ENCODE measurements at regions not wholly inside any gene's neighbourhood (a gene's known extent, or its start where the extent isn't known, plus 50 kb on each side); places are given as distances from the start of the nearest gene placed in this dataset.
"Not testable (repeated sequence)": the region's sequence is repeated elsewhere in the genome, so short reads cannot be mapped to it uniquely, and the experiment has no call there.

GRCh38 chr9:78905986-78906755 is 609.2 kb downstream of the PSAT1 start:
- no peak for TF ChIP-seq CTCF (IDR thresholded peaks at IDR 0.05; ENCODE audit: low read depth, low read length, missing control alignments)
- in situ Hi-C loops (cut with HindIII; ENCODE audit: low pct_ligation_motif_present, low sequenced_read_pairs) = no loop called here
- no peaks in the 10 kb centered on the region for H3K27me3 ChIP-seq (replicated peaks)
- H3K27ac ChIP-seq = no peak overlapping the region
- H3K36me3 ChIP-seq (replicated peaks) = no peaks in the 10 kb centered on the region
- no peak overlapping the region for H3K4me3 ChIP-seq (ENCODE audit: low read depth, low read length)
- no peak for DNase-seq

- in situ Hi-C loops (cut with HindIII; ENCODE audit: low pct_ligation_motif_present, low sequenced_read_pairs) = no loop called here
- Histone ChIP-seq H3K27ac (peak overlapping the region; percentile 17), H3K27me3 (replicated peaks) (no peaks in the 10 kb centered on the region), H3K4me3 (ENCODE audit: low read depth, low read length) (no peak overlapping the region), H3K36me3 (replicated peaks) (no peaks in the 10 kb centered on the region)
- no peak for TF ChIP-seq CTCF (IDR thresholded peaks at IDR 0.05; ENCODE audit: low read depth, low read length, missing control alignments)
- DNase-seq = peak; percentile 18
Observed at GRCh38 chr9:78909566-78909965, 612.6 kb downstream of the PSAT1 start.

GRCh38 chr9:78916884-78917283 is 620.0 kb downstream of the PSAT1 start:
- DNase-seq; H3K27ac ChIP-seq; in situ Hi-C loops (cut with HindIII; ENCODE audit: low pct_ligation_motif_present, low sequenced_read_pairs); H3K27me3 ChIP-seq (replicated peaks); H3K36me3 ChIP-seq (replicated peaks); H3K4me3 ChIP-seq (ENCODE audit: low read depth, low read length): not testable (repeated sequence)

- Histone ChIP-seq H3K36me3 (replicated peaks) (no peaks in the 10 kb centered on the region), H3K27me3 (replicated peaks) (no peaks in the 10 kb centered on the region), H3K27ac (no peak overlapping the region), H3K4me3 (ENCODE audit: low read depth, low read length) (no peak overlapping the region)
- no peak for TF ChIP-seq CTCF (IDR thresholded peaks at IDR 0.05; ENCODE audit: low read depth, low read length, missing control alignments)
- no peak for DNase-seq
- in situ Hi-C loops (cut with HindIII; ENCODE audit: low pct_ligation_motif_present, low sequenced_read_pairs) = no loop called here
Observed at GRCh38 chr9:78918976-78919375, 622.1 kb downstream of the PSAT1 start.

GRCh38 chr9:78919701-78920100 is 622.8 kb downstream of the PSAT1 start:
- Histone ChIP-seq H3K27ac (no peak overlapping the region), H3K36me3 (replicated peaks) (no peaks in the 10 kb centered on the region), H3K27me3 (replicated peaks) (no peaks in the 10 kb centered on the region), H3K4me3 (ENCODE audit: low read depth, low read length) (no peak overlapping the region)
- TF ChIP-seq CTCF (IDR thresholded peaks at IDR 0.05; ENCODE audit: low read depth, low read length, missing control alignments) = no peak
- in situ Hi-C loops (cut with HindIII; ENCODE audit: low pct_ligation_motif_present, low sequenced_read_pairs) = no loop called here
- no peak for DNase-seq

- Histone ChIP-seq H3K27me3 (replicated peaks) (no peaks in the 10 kb centered on the region), H3K27ac (peak overlapping the region; percentile 7), H3K36me3 (replicated peaks) (no peaks in the 10 kb centered on the region), H3K4me3 (ENCODE audit: low read depth, low read length) (no peak overlapping the region)
- DNase-seq = peak; percentile 18
- in situ Hi-C loops (cut with HindIII; ENCODE audit: low pct_ligation_motif_present, low sequenced_read_pairs) = no loop called here
- no peak for TF ChIP-seq CTCF (IDR thresholded peaks at IDR 0.05; ENCODE audit: low read depth, low read length, missing control alignments)
Observed at GRCh38 chr9:78921341-78921740, 624.4 kb downstream of the PSAT1 start.
